ENCODE measurements at regions not wholly inside any gene's neighbourhood (a gene's known extent, or its start where the extent isn't known, plus 50 kb on each side); places are given as distances from the start of the nearest gene placed in this dataset.

DNA sequence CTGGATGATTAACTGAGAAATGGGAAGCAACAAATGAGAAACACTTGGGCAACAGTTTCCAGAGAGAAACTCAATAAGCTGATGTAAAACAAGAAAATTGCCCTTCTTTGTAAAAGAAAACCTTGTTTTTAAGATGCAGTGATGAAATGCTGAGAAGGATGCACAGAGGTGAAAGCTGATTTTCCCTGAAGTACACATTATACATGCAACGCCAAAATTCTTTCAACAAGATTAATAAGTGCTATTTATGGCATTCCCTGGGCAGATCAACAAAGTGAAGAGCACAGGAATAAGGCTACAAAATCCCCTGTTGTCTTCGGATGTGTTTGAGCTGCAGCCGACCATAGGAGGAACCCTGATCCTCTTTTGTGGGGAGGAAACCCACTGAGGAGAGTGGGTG is 208.0 kb upstream of the ANKH start:
- intact Hi-C loops (cut with micrococcal nuclease; ENCODE audit: unreplicated experiment): no loop called here
- DNase-seq: no peak
- BruUV-seq (replicated peaks): no TSS peak
- no peak overlapping the region for H3K27ac Mint-ChIP-seq (ENCODE audit: unreplicated experiment)
- H3K4me3 Mint-ChIP-seq (ENCODE audit: low read depth, unreplicated experiment): no peak overlapping the region
- TF ChIP-seq, protein P1, sequence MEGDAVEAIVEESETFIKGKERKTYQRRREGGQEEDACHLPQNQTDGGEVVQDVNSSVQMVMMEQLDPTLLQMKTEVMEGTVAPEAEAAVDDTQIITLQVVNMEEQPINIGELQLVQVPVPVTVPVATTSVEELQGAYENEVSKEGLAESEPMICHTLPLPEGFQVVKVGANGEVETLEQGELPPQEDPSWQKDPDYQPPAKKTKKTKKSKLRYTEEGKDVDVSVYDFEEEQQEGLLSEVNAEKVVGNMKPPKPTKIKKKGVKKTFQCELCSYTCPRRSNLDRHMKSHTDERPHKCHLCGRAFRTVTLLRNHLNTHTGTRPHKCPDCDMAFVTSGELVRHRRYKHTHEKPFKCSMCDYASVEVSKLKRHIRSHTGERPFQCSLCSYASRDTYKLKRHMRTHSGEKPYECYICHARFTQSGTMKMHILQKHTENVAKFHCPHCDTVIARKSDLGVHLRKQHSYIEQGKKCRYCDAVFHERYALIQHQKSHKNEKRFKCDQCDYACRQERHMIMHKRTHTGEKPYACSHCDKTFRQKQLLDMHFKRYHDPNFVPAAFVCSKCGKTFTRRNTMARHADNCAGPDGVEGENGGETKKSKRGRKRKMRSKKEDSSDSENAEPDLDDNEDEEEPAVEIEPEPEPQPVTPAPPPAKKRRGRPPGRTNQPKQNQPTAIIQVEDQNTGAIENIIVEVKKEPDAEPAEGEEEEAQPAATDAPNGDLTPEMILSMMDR (IDR thresholded peaks at IDR 0.05; ENCODE audit: unreplicated experiment): no peak
- peaks cover 26% of the 10 kb centered on the region for H3K27me3 Mint-ChIP-seq (ENCODE audit: unreplicated experiment)
- no peaks in the 10 kb centered on the region for H3K36me3 Mint-ChIP-seq (ENCODE audit: insufficient read depth, unreplicated experiment)
- CTCF ChIA-PET: no interaction called here
- no peaks in the 10 kb centered on the region for H3K4me1 Mint-ChIP-seq (ENCODE audit: low read depth, unreplicated experiment)
- no peaks in the 10 kb centered on the region for H3K9me3 Mint-ChIP-seq (ENCODE audit: low read depth, unreplicated experiment)

DNA sequence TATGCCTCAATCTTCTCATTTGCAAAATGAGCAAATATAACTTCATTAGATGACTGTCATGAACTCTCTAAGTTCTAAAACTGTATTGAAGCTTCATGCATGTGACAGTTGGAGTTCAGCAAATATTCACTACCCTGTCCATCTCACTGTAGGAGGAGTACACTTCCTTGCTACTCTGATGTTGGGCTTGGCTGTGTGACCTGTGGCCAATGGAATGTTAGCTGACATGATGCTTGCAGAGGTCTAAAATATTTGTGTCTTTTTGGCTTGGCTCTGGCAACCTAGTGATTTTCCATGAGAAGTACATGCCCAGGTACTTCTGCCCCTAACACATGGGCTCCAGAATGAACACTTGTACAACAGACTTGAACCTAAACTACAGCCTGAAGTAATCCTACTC is 203.1 kb upstream of the ANKH start:
- DNase-seq: no peak
- TF ChIP-seq, protein P1 (IDR thresholded peaks at IDR 0.05; ENCODE audit: unreplicated experiment): no peak
- Mint-ChIP-seq H3K4me3 (ENCODE audit: low read depth, unreplicated experiment) (no peak overlapping the region), H3K36me3 (ENCODE audit: insufficient read depth, unreplicated experiment) (no peaks in the 10 kb centered on the region), H3K4me1 (ENCODE audit: low read depth, unreplicated experiment) (no peaks in the 10 kb centered on the region), H3K27ac (ENCODE audit: unreplicated experiment) (no peak overlapping the region), H3K9me3 (ENCODE audit: low read depth, unreplicated experiment) (no peaks in the 10 kb centered on the region), H3K27me3 (ENCODE audit: unreplicated experiment) (peaks cover 39% of the 10 kb centered on the region)
- intact Hi-C loops (cut with micrococcal nuclease; ENCODE audit: unreplicated experiment): no loop called here
- CTCF ChIA-PET: no interaction called here
- BruUV-seq (replicated peaks): no TSS peak

DNA sequence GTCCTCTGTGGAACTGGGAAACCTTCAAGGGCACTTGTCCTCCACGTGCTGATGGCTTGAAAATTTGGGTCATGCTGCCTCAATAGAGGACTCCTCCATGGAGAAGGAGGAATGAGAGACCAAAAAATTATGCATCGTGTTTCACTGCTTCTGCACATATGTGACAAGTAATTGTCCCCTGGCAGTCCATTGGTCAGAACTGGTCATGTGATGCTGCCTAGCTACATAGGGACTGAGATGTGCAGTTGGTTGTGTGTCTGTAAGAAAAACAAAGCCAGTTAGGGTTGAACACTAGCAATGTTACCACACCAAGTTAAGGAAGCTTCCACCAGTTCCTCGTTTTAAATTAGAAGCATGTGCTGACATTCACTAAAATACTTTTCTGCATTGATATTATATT is 201.9 kb upstream of the ANKH start:
- no TSS peak for BruUV-seq (replicated peaks)
- intact Hi-C loops (cut with micrococcal nuclease; ENCODE audit: unreplicated experiment): no loop called here

DNA sequence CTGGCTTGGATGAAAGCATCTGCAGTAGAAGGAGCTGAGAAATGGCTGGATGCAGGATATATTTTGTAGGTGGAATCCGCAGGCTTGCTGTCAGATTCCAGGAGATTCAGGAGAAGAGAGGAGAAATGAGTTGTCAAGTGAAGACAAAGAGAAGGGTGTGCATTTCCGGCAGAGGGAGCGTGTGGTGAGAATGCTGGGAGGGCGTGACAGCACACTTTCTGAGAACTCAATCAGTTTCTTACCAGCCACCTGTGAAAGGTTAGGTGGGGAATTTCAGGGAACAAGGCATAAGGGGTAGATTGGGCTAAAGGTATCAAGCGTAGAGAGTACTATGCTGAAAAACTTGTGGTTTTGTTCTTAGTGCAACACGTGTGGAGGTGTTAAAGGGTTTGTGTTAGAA is 199.3 kb upstream of the ANKH start:
- no peak overlapping the region for H3K27ac Mint-ChIP-seq (ENCODE audit: unreplicated experiment)
- no peaks in the 10 kb centered on the region for H3K36me3 Mint-ChIP-seq (ENCODE audit: insufficient read depth, unreplicated experiment)
- no peaks in the 10 kb centered on the region for H3K4me1 Mint-ChIP-seq (ENCODE audit: low read depth, unreplicated experiment)
- DNase-seq: no peak
- CTCF ChIA-PET: no interaction called here
- BruUV-seq (replicated peaks): no TSS peak
- intact Hi-C loops (cut with micrococcal nuclease; ENCODE audit: unreplicated experiment): no loop called here
- peaks cover 29% of the 10 kb centered on the region for H3K27me3 Mint-ChIP-seq (ENCODE audit: unreplicated experiment)
- peaks cover 5% of the 10 kb centered on the region for H3K9me3 Mint-ChIP-seq (ENCODE audit: low read depth, unreplicated experiment)
- TF ChIP-seq, protein P1 (IDR thresholded peaks at IDR 0.05; ENCODE audit: unreplicated experiment): no peak
- no peak overlapping the region for H3K4me3 Mint-ChIP-seq (ENCODE audit: low read depth, unreplicated experiment)

More for the DNA sequence above, 201.9 kb upstream of the ANKH start:
- H3K9me3 Mint-ChIP-seq (ENCODE audit: low read depth, unreplicated experiment): no peaks in the 10 kb centered on the region
- DNase-seq: no peak
- H3K4me1 Mint-ChIP-seq (ENCODE audit: low read depth, unreplicated experiment): no peaks in the 10 kb centered on the region
- no peaks in the 10 kb centered on the region for H3K36me3 Mint-ChIP-seq (ENCODE audit: insufficient read depth, unreplicated experiment)
- CTCF ChIA-PET: no interaction called here
- no peak overlapping the region for H3K27ac Mint-ChIP-seq (ENCODE audit: unreplicated experiment)
- TF ChIP-seq, protein P1 (IDR thresholded peaks at IDR 0.05; ENCODE audit: unreplicated experiment): no peak
- H3K4me3 Mint-ChIP-seq (ENCODE audit: low read depth, unreplicated experiment): no peak overlapping the region
- H3K27me3 Mint-ChIP-seq (ENCODE audit: unreplicated experiment): peaks cover 44% of the 10 kb centered on the region

All from Calu3 (cell line).